GM13977 (cell line): ENCODE measurements at regions not wholly inside any gene's neighbourhood (a gene's known extent, or its start where the extent isn't known, plus 50 kb on each side); places are given as distances from the start of the nearest gene placed in this dataset.
"Not testable (repeated sequence)": the region's sequence is repeated elsewhere in the genome, so short reads cannot be mapped to it uniquely, and the experiment has no call there.

Source experiments
- DNase-seq: peaks from one replicate; pipeline ENCODE4 v3.0.0; 2012; ENCODE audit warnings: low spot score
- CTCF ChIP-seq: IDR thresholded peaks from 2 replicates; pipeline ENCODE4 v1.5.1; 2012; ENCODE audit warnings: mild to moderate bottlenecking, control low read depth; ENCODE audit not compliant: insufficient read depth; ENCODE audit errors: extremely low read depth, missing control alignments
- in situ Hi-C: fragments of 300-500 bp; cut with MboI; formaldehyde crosslinking; loops from one replicate; pipeline ENCODE4 v1.12.0; 2022; ENCODE audit warnings: low sequenced_read_pairs, low pct_unique_long_range_greater_than_20kb, mixed read lengths, inconsistent platforms; ENCODE audit not compliant: unreplicated experiment

- in situ Hi-C loops = loop anchor here (5.0 kb wide), 1 partner anchor 100 kb away; the partner anchor contains the start of gene LMNB1
- no peak for TF ChIP-seq CTCF
- no peak for DNase-seq
These were observed 76.4 kb downstream of the PHAX start for GRCh38 chr5:126677121-126677520.

- in situ Hi-C loops = no loop called here
- no peak for DNase-seq
- TF ChIP-seq CTCF = no peak
These were observed 79.6 kb downstream of the PHAX start for GRCh38 chr5:126680191-126680817.

GRCh38 chr5:126681314-126681713 is 80.6 kb downstream of the PHAX start:
- DNase-seq, in situ Hi-C loops: not testable (repeated sequence)

GRCh38 chr5:126681970-126682369 is 81.2 kb downstream of the PHAX start:
- in situ Hi-C loops = no loop called here
- DNase-seq = no peak

GRCh38 chr5:126682856-126683255 is 82.1 kb downstream of the PHAX start:
- no peak for DNase-seq
- TF ChIP-seq CTCF = no peak
- in situ Hi-C loops = no loop called here

More at GRCh38 chr5:126681970-126682369, 81.2 kb downstream of the PHAX start:
- no peak for TF ChIP-seq CTCF

GRCh38 chr5:126683912-126684311 is 83.2 kb downstream of the PHAX start:
- in situ Hi-C loops = no loop called here
- DNase-seq = no peak
- no peak for TF ChIP-seq CTCF

GRCh38 chr5:126684656-126685442 is 84.1 kb downstream of the PHAX start:
- DNase-seq, in situ Hi-C loops: not testable (repeated sequence)
